ENCODE measurements at regions not wholly inside any gene's neighbourhood (a gene's known extent, or its start where the extent isn't known, plus 50 kb on each side); places are given as distances from the start of the nearest gene placed in this dataset.

GRCh38 chr12:73547421-73547820 lies 990.2 kb upstream of the ATXN7L3B start:
- in situ Hi-C loops (cut with HindIII; ENCODE audit: low pct_unique_long_range_greater_than_20kb, low sequenced_read_pairs) (no loop called here), intact Hi-C loops (cut with micrococcal nuclease; ENCODE audit: unreplicated experiment) (no loop called here)
- no peak for TF ChIP-seq CTCF (IDR thresholded peaks at IDR 0.05)
- TF ChIP-seq TCF7L2 (IDR thresholded peaks at IDR 0.05; ENCODE audit: low read depth, low read length), result no peak
- no peak for TF ChIP-seq POLR2AphosphoS5 (IDR thresholded peaks at IDR 0.05; ENCODE audit: low read depth, low read length)
- H3K9me3 ChIP-seq (ENCODE audit: control insufficient read depth, insufficient read depth, low read depth, low read length), result no peaks in the 10 kb centered on the region
- ChIA-PET CTCF (no interaction called here), POLR2A (no interaction called here)
- no TSS peak for BruUV-seq (replicated peaks)
- no peak for ATAC-seq
- H3K4me3 ChIP-seq (ENCODE audit: low read depth in 2 of 2, low read length in 2 of 2), result no peak overlapping the region
- H3K4me1 ChIP-seq (ENCODE audit: control insufficient read depth, insufficient read depth, low read length), result no peaks in the 10 kb centered on the region
- DNase-seq (ENCODE audit: low read depth, low spot score), result no peak
- no peaks in the 10 kb centered on the region for H3K36me3 ChIP-seq (ENCODE audit: control insufficient read depth, insufficient read depth, low read length)
- no peak overlapping the region for H3K27ac ChIP-seq (ENCODE audit: low read length)
- no peaks in the 10 kb centered on the region for H3K27me3 ChIP-seq (ENCODE audit: control insufficient read depth, insufficient read depth, low read length)

GRCh38 chr12:73585136-73585535 lies 952.5 kb upstream of the ATXN7L3B start:
- H3K36me3 ChIP-seq (ENCODE audit: control insufficient read depth, insufficient read depth, low read length), result no peaks in the 10 kb centered on the region
- H3K4me3 ChIP-seq (ENCODE audit: low read depth in 2 of 2, low read length in 2 of 2), result no peak overlapping the region
- no peaks in the 10 kb centered on the region; the same call in 1 of the 2 replicates for H3K9me3 ChIP-seq (ENCODE audit: control insufficient read depth, insufficient read depth, low read depth, low read length)
- BruUV-seq (replicated peaks), result no TSS peak
- in situ Hi-C loops (cut with HindIII; ENCODE audit: low pct_unique_long_range_greater_than_20kb, low sequenced_read_pairs) (no loop called here), intact Hi-C loops (cut with micrococcal nuclease; ENCODE audit: unreplicated experiment) (no loop called here)
- H3K27me3 ChIP-seq (ENCODE audit: control insufficient read depth, insufficient read depth, low read length), result no peaks in the 10 kb centered on the region
- ATAC-seq (no peak), DNase-seq (ENCODE audit: low read depth, low spot score) (no peak)
- no peak overlapping the region for H3K27ac ChIP-seq (ENCODE audit: low read length)
- TF ChIP-seq REST (IDR thresholded peaks at IDR 0.05; ENCODE audit: insufficient read depth in 1 of 2, low read depth in 2 of 2, low read length in 1 of 2), result no peak
- no peak for TF ChIP-seq TCF7L2 (IDR thresholded peaks at IDR 0.05; ENCODE audit: low read depth, low read length)
- no peak for TF ChIP-seq POLR2AphosphoS5 (IDR thresholded peaks at IDR 0.05; ENCODE audit: low read depth, low read length)
- TF ChIP-seq CTCF (IDR thresholded peaks at IDR 0.05), result no peak
- no peak for TF ChIP-seq SIN3A (IDR thresholded peaks at IDR 0.05; ENCODE audit: borderline replicate concordance, insufficient read depth, low read depth, low read length)
- no peaks in the 10 kb centered on the region for H3K4me1 ChIP-seq (ENCODE audit: control insufficient read depth, insufficient read depth, low read length)
- POLR2A ChIA-PET, result no interaction called here
- CTCF ChIA-PET, result no interaction called here

GRCh38 chr12:73589220-73589619 lies 948.4 kb upstream of the ATXN7L3B start:
- Histone ChIP-seq H3K27ac (ENCODE audit: low read length) (no peak overlapping the region), H3K4me1 (ENCODE audit: control insufficient read depth, insufficient read depth, low read length) (no peaks in the 10 kb centered on the region), H3K9me3 (ENCODE audit: control insufficient read depth, insufficient read depth, low read depth, low read length) (no peaks in the 10 kb centered on the region; the same call in 1 of the 2 replicates), H3K27me3 (ENCODE audit: control insufficient read depth, insufficient read depth, low read length) (no peaks in the 10 kb centered on the region), H3K4me3 (ENCODE audit: low read depth in 2 of 2, low read length in 2 of 2) (no peak overlapping the region), H3K36me3 (ENCODE audit: control insufficient read depth, insufficient read depth, low read length) (no peaks in the 10 kb centered on the region)
- CTCF ChIA-PET, result no interaction called here
- in situ Hi-C loops (cut with HindIII; ENCODE audit: low pct_unique_long_range_greater_than_20kb, low sequenced_read_pairs) (no loop called here), intact Hi-C loops (cut with micrococcal nuclease; ENCODE audit: unreplicated experiment) (no loop called here)
- POLR2A ChIA-PET, result no interaction called here
- no peak for TF ChIP-seq CTCF (IDR thresholded peaks at IDR 0.05)
- ATAC-seq, result no peak
- BruUV-seq (replicated peaks), result no TSS peak
- no peak for DNase-seq (ENCODE audit: low read depth, low spot score)

Measured in Panc1 (cell line).